SK-N-SH (cell line): ENCODE measurements at regions not wholly inside any gene's neighbourhood (a gene's known extent, or its start where the extent isn't known, plus 50 kb on each side); places are given as distances from the start of the nearest gene placed in this dataset.

Experiments
- CTCF ChIA-PET: fragments of 300-600, 350-600 bp; formaldehyde crosslinking; extraction: SDS; loops from one replicate; lab custom pipeline; 2021; lab: Yijun Ruan, JAX
- POLR2A ChIA-PET: fragments of 350-600 bp; sonication (Branson Sonifier 250); formaldehyde crosslinking; extraction: SDS; loops from one replicate; lab custom pipeline; 2020; ENCODE audit warnings: antibody characterized with exemption, inconsistent platforms; lab: Yijun Ruan, JAX
- DNase-seq: peaks from one replicate; pipeline ENCODE4 v3.0.0; 2012
- H2AFZ ChIP-seq: fragments of 200-600 bp; sonication (generic); 2 replicates; pipeline ENCODE4 v1.8.1; 2016; ENCODE audit warnings: antibody characterized with exemption, mild to moderate bottlenecking, low read depth
- H3F3A ChIP-seq: fragments of 200-600 bp; sonication (generic); replicated peaks from 2 replicates; pipeline ENCODE3; 2016; ENCODE audit warnings: antibody characterized with exemption, mild to moderate bottlenecking; ENCODE audit not compliant: insufficient read depth
- H3K27ac ChIP-seq, 2 experiments: fragments of 200-500 bp in 1 of 2; fragments of 200-600 bp in 1 of 2; sonication (Bioruptor generic) in 1 of 2; sonication (generic), shearing (Covaris generic) in 1 of 2; 2 replicates each; pipeline versions ENCODE4 v1.5.1 to v1.6.1; 2014 to 2016; ENCODE audit warnings: low read depth in 2 of 2, inconsistent platforms in 1 of 2, low read length in 1 of 2, mild to moderate bottlenecking in 1 of 2, mixed read lengths in 1 of 2
- H3K27me3 ChIP-seq: fragments of 200-600 bp; sonication (generic), shearing (Covaris generic); 2 replicates; pipeline ENCODE4 v1.6.1; 2016; ENCODE audit warnings: mixed run types; ENCODE audit not compliant: insufficient read depth
- H3K36me3 ChIP-seq, 2 experiments: fragments of 200-500 bp in 1 of 2; fragments of 200-600 bp in 1 of 2; sonication (Bioruptor generic) in 1 of 2; sonication (generic) in 1 of 2; replicated peaks in 1 of 2; 2 replicates each; pipeline versions ENCODE3 to v1.5.1; 2014 to 2016; ENCODE audit warnings: low read length in 1 of 2, mild to moderate bottlenecking in 1 of 2; ENCODE audit not compliant: insufficient read depth in 2 of 2, control insufficient read depth in 1 of 2
- H3K4me1 ChIP-seq, 2 experiments: fragments of 200-500 bp in 1 of 2; fragments of 200-600 bp in 1 of 2; sonication (Bioruptor generic) in 1 of 2; sonication (generic), shearing (Covaris generic) in 1 of 2; 2 replicates each; pipeline versions ENCODE4 v1.5.1 to v1.6.1; 2014 to 2016; ENCODE audit warnings: low read depth in 1 of 2, low read length in 1 of 2, mixed run types in 1 of 2; ENCODE audit not compliant: insufficient read depth in 2 of 2, control insufficient read depth in 1 of 2
- H3K4me2 ChIP-seq: fragments of 200-600 bp; sonication (generic), shearing (Covaris generic); 2 replicates; pipeline ENCODE4 v1.6.1; 2017; ENCODE audit warnings: mixed run types
- H3K4me3 ChIP-seq, 2 experiments: fragments of 200-500 bp in 1 of 2; fragments of 200-600 bp in 1 of 2; sonication (Bioruptor generic) in 1 of 2; sonication (generic), shearing (Covaris generic) in 1 of 2; 2 replicates each; pipeline versions ENCODE4 v1.5.1 to v1.8.1; 2014 to 2016; ENCODE audit warnings: low read depth in 2 of 2, inconsistent platforms in 1 of 2, low read length in 1 of 2, mild to moderate bottlenecking in 1 of 2, mixed read lengths in 1 of 2, moderate library complexity in 1 of 2
- H3K79me2 ChIP-seq: fragments of 200-600 bp; sonication (generic); 2 replicates; pipeline ENCODE4 v1.8.1; 2017; ENCODE audit warnings: mild to moderate bottlenecking; ENCODE audit not compliant: insufficient read depth
- H3K9ac ChIP-seq: fragments of 200-600 bp; sonication (generic); 2 replicates; pipeline ENCODE4 v1.6.1; 2017; ENCODE audit warnings: mixed run types
- H3K9me2 ChIP-seq: fragments of 200-600 bp; sonication (generic); 2 replicates; pipeline ENCODE4 v1.6.1; 2017; ENCODE audit warnings: mixed run types
- H3K9me3 ChIP-seq: fragments of 200-600 bp; sonication (generic); 2 replicates; pipeline ENCODE4 v1.6.1; 2017; ENCODE audit warnings: mixed run types, mild to moderate bottlenecking, moderate library complexity
- H4K20me1 ChIP-seq: fragments of 200-600 bp; sonication (generic); 2 replicates; pipeline ENCODE4 v1.6.1; 2017; ENCODE audit warnings: mild to moderate bottlenecking, mixed run types; ENCODE audit not compliant: insufficient read depth
- CHD2 ChIP-seq: fragments of 150-350 bp; IDR thresholded peaks from 2 replicates; pipeline ENCODE4 v1.6.1; 2018; ENCODE audit warnings: low read length; ENCODE audit not compliant: partially characterized antibody
- CTCF ChIP-seq: fragments of 200-600 bp; sonication (generic); IDR thresholded peaks from 2 replicates; pipeline ENCODE4 v1.6.1; 2017; ENCODE audit warnings: antibody characterized with exemption, mild to moderate bottlenecking, moderate library complexity
- ELF1 ChIP-seq: IDR thresholded peaks from 2 replicates; pipeline ENCODE4 v1.4.0; 2012
- FOSL2 ChIP-seq: IDR thresholded peaks from 2 replicates; pipeline ENCODE4 v1.4.0; 2012; ENCODE audit warnings: low read depth, mild to moderate bottlenecking, moderate library complexity, borderline replicate concordance
- FOXJ3 ChIP-seq: sonication (generic); formaldehyde crosslinking; IDR thresholded peaks from 2 replicates; pipeline ENCODE4 v1.5.1; 2020; ENCODE audit warnings: mild to moderate bottlenecking, missing genetic modification reagents
- MAX ChIP-seq: IDR thresholded peaks from 2 replicates; pipeline ENCODE4 v1.4.0; 2012; ENCODE audit warnings: low read depth
- MEF2A ChIP-seq: IDR thresholded peaks from 2 replicates; pipeline ENCODE4 v1.4.0; 2012; ENCODE audit warnings: low read depth, borderline replicate concordance
- NRF1 ChIP-seq: IDR thresholded peaks from 2 replicates; pipeline ENCODE4 v1.6.1; 2012; ENCODE audit warnings: low read depth, mild to moderate bottlenecking, low read length
- POLR2AphosphoS5 ChIP-seq: IDR thresholded peaks from 2 replicates; pipeline ENCODE4 v1.6.1; 2012; ENCODE audit warnings: low read depth, low read length
- RXRA ChIP-seq: IDR thresholded peaks from 2 replicates; pipeline ENCODE4 v1.4.0; 2012; ENCODE audit warnings: low read depth, mild to moderate bottlenecking, borderline replicate concordance
- TCF12 ChIP-seq: IDR thresholded peaks from 2 replicates; pipeline ENCODE4 v1.4.0; 2012
- TEAD4 ChIP-seq: IDR thresholded peaks from 2 replicates; pipeline ENCODE4 v1.4.0; 2012; ENCODE audit warnings: mild to moderate bottlenecking, borderline replicate concordance; ENCODE audit not compliant: insufficient read depth
- USF1 ChIP-seq: IDR thresholded peaks from 2 replicates; pipeline ENCODE4 v1.4.0; 2012; ENCODE audit warnings: low read depth, borderline replicate concordance
- WGBS: methylation state at CpG from one replicate; pipeline ENCODE4 v1.1.6; 2017; ENCODE audit warnings: low lambda C conversion rate; 5-methylcytosine and 5-hydroxymethylcytosine counted together
- TF ChIP-seq, protein P1 (sequence below): fragments of 150-350 bp; IDR thresholded peaks from 2 replicates; pipeline ENCODE4 v1.6.1; 2017; ENCODE audit warnings: antibody characterized with exemption, low read length, low read depth, borderline replicate concordance
- TF ChIP-seq, protein P2 (sequence below): IDR thresholded peaks from 2 replicates; pipeline ENCODE4; 2012

- no peak for TF ChIP-seq POLR2AphosphoS5
- no peak for TF ChIP-seq CHD2
- TF ChIP-seq TEAD4 = no peak
- TF ChIP-seq MEF2A = no peak
- no peak for TF ChIP-seq MAX
These were observed 708.4 kb upstream of the ADAMTS5 start (continued) for GRCh38 chr21:27675306-27675705.

- no peaks in the 10 kb centered on the region for H4K20me1 ChIP-seq
- H3K9me2 ChIP-seq = no peaks in the 10 kb centered on the region
- no peaks in the 10 kb centered on the region for H3K27me3 ChIP-seq
- WGBS = 78% methylated on average over 4 of the region's 4 CpGs
- no peak overlapping the region for H3K9ac ChIP-seq
- no peaks in the 10 kb centered on the region for H3K36me3 ChIP-seq
- H3K27ac ChIP-seq = peak overlapping the region in 1 of 2 experiments; percentile 26; a peak in 2 of 4 replicates
- no peaks in the 10 kb centered on the region for H3K9me3 ChIP-seq
- H3K79me2 ChIP-seq = no peaks in the 10 kb centered on the region
- H3K4me2 ChIP-seq = no peak overlapping the region
- POLR2A ChIA-PET = no interaction called here
- H2AFZ ChIP-seq = peak overlapping the region; percentile 12; the same call in 1 of the 2 replicates
- CTCF ChIA-PET = interaction anchor here (0.8 to 1.3 kb wide), 2 partner anchors 21 to 26 kb away, joined by 3 to 5 read pairs; no protein-coding TSS in a partner anchor
- TF ChIP-seq FOXJ3 (CRISPR knock-in tag) (no peak), ELF1 (no peak), NRF1 (no peak), FOSL2 (no peak), USF1 (no peak), RXRA (no peak), TCF12 (peak; percentile 10; the same call in 1 of the 2 replicates), CTCF (no peak)
- TF ChIP-seq, protein P1, sequence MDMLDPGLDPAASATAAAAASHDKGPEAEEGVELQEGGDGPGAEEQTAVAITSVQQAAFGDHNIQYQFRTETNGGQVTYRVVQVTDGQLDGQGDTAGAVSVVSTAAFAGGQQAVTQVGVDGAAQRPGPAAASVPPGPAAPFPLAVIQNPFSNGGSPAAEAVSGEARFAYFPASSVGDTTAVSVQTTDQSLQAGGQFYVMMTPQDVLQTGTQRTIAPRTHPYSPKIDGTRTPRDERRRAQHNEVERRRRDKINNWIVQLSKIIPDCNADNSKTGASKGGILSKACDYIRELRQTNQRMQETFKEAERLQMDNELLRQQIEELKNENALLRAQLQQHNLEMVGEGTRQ = no peak
- TF ChIP-seq, protein P2, sequence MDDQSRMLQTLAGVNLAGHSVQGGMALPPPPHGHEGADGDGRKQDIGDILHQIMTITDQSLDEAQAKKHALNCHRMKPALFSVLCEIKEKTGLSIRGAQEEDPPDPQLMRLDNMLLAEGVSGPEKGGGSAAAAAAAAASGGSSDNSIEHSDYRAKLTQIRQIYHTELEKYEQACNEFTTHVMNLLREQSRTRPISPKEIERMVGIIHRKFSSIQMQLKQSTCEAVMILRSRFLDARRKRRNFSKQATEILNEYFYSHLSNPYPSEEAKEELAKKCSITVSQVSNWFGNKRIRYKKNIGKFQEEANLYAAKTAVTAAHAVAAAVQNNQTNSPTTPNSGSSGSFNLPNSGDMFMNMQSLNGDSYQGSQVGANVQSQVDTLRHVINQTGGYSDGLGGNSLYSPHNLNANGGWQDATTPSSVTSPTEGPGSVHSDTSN = peak; percentile 27; the same call in 1 of the 2 replicates
- no peak overlapping the region for H3K4me3 ChIP-seq
- no peaks in the 10 kb centered on the region for H3F3A ChIP-seq
- H3K4me1 ChIP-seq = no peaks in the 10 kb centered on the region; a peak in 1 of 4 replicates
- DNase-seq = no peak
These were observed 707.2 kb upstream of the ADAMTS5 start for GRCh38 chr21:27674041-27674615.
